HL-60 (cell line): ENCODE measurements at regions not wholly inside any gene's neighbourhood (a gene's known extent, or its start where the extent isn't known, plus 50 kb on each side); places are given as distances from the start of the nearest gene placed in this dataset.

Experiments
- GABPA ChIP-seq: IDR thresholded peaks from 2 replicates; pipeline ENCODE4 v1.6.1; 2012; ENCODE audit warnings: low read depth
- POLR2AphosphoS5 ChIP-seq: IDR thresholded peaks from 2 replicates; pipeline ENCODE4 v1.6.1; 2012; ENCODE audit warnings: low read depth
- REST ChIP-seq: IDR thresholded peaks from 2 replicates; pipeline ENCODE4 v1.6.1; 2012; ENCODE audit warnings: low read depth; ENCODE audit not compliant: insufficient replicate concordance
- SPI1 ChIP-seq: IDR thresholded peaks from 2 replicates; pipeline ENCODE4 v1.6.1; 2012; ENCODE audit warnings: low read depth, mild to moderate bottlenecking, borderline replicate concordance
- TF ChIP-seq, protein P1 (sequence below): IDR thresholded peaks from one replicate; pipeline ENCODE4 v1.5.1; 2011; ENCODE audit warnings: low read length, control low read depth, inconsistent platforms; ENCODE audit not compliant: insufficient read depth

GRCh38 chrX:96447161-96447560 is 237.5 kb upstream of the DIAPH2 start:
- TF ChIP-seq, protein P1, sequence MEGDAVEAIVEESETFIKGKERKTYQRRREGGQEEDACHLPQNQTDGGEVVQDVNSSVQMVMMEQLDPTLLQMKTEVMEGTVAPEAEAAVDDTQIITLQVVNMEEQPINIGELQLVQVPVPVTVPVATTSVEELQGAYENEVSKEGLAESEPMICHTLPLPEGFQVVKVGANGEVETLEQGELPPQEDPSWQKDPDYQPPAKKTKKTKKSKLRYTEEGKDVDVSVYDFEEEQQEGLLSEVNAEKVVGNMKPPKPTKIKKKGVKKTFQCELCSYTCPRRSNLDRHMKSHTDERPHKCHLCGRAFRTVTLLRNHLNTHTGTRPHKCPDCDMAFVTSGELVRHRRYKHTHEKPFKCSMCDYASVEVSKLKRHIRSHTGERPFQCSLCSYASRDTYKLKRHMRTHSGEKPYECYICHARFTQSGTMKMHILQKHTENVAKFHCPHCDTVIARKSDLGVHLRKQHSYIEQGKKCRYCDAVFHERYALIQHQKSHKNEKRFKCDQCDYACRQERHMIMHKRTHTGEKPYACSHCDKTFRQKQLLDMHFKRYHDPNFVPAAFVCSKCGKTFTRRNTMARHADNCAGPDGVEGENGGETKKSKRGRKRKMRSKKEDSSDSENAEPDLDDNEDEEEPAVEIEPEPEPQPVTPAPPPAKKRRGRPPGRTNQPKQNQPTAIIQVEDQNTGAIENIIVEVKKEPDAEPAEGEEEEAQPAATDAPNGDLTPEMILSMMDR: no peak
- peak; percentile 33; the same call in 1 of the 2 replicates for TF ChIP-seq POLR2AphosphoS5
- no peak for TF ChIP-seq REST
- no peak for TF ChIP-seq SPI1
- TF ChIP-seq GABPA: no peak
